SK-N-SH (cell line): ENCODE measurements at regions not wholly inside any gene's neighbourhood (a gene's known extent, or its start where the extent isn't known, plus 50 kb on each side); places are given as distances from the start of the nearest gene placed in this dataset.

Experiments
- CTCF ChIA-PET: fragments of 300-600, 350-600 bp; formaldehyde crosslinking; extraction: SDS; loops from one replicate; lab custom pipeline; 2021; lab: Yijun Ruan, JAX
- POLR2A ChIA-PET: fragments of 350-600 bp; sonication (Branson Sonifier 250); formaldehyde crosslinking; extraction: SDS; loops from one replicate; lab custom pipeline; 2020; ENCODE audit warnings: antibody characterized with exemption, inconsistent platforms; lab: Yijun Ruan, JAX
- DNase-seq: peaks from one replicate; pipeline ENCODE4 v3.0.0; 2012
- H2AFZ ChIP-seq: fragments of 200-600 bp; sonication (generic); 2 replicates; pipeline ENCODE4 v1.8.1; 2016; ENCODE audit warnings: antibody characterized with exemption, mild to moderate bottlenecking, low read depth
- H3F3A ChIP-seq: fragments of 200-600 bp; sonication (generic); replicated peaks from 2 replicates; pipeline ENCODE3; 2016; ENCODE audit warnings: antibody characterized with exemption, mild to moderate bottlenecking; ENCODE audit not compliant: insufficient read depth
- H3K27ac ChIP-seq, 2 experiments: fragments of 200-500 bp in 1 of 2; fragments of 200-600 bp in 1 of 2; sonication (Bioruptor generic) in 1 of 2; sonication (generic), shearing (Covaris generic) in 1 of 2; 2 replicates each; pipeline versions ENCODE4 v1.5.1 to v1.6.1; 2014 to 2016; ENCODE audit warnings: low read depth in 2 of 2, inconsistent platforms in 1 of 2, low read length in 1 of 2, mild to moderate bottlenecking in 1 of 2, mixed read lengths in 1 of 2
- H3K27me3 ChIP-seq: fragments of 200-600 bp; sonication (generic), shearing (Covaris generic); 2 replicates; pipeline ENCODE4 v1.6.1; 2016; ENCODE audit warnings: mixed run types; ENCODE audit not compliant: insufficient read depth
- H3K36me3 ChIP-seq, 2 experiments: fragments of 200-500 bp in 1 of 2; fragments of 200-600 bp in 1 of 2; sonication (Bioruptor generic) in 1 of 2; sonication (generic) in 1 of 2; replicated peaks in 1 of 2; 2 replicates each; pipeline versions ENCODE3 to v1.5.1; 2014 to 2016; ENCODE audit warnings: low read length in 1 of 2, mild to moderate bottlenecking in 1 of 2; ENCODE audit not compliant: insufficient read depth in 2 of 2, control insufficient read depth in 1 of 2
- H3K4me1 ChIP-seq, 2 experiments: fragments of 200-500 bp in 1 of 2; fragments of 200-600 bp in 1 of 2; sonication (Bioruptor generic) in 1 of 2; sonication (generic), shearing (Covaris generic) in 1 of 2; 2 replicates each; pipeline versions ENCODE4 v1.5.1 to v1.6.1; 2014 to 2016; ENCODE audit warnings: low read depth in 1 of 2, low read length in 1 of 2, mixed run types in 1 of 2; ENCODE audit not compliant: insufficient read depth in 2 of 2, control insufficient read depth in 1 of 2
- H3K4me2 ChIP-seq: fragments of 200-600 bp; sonication (generic), shearing (Covaris generic); 2 replicates; pipeline ENCODE4 v1.6.1; 2017; ENCODE audit warnings: mixed run types
- H3K4me3 ChIP-seq, 2 experiments: fragments of 200-500 bp in 1 of 2; fragments of 200-600 bp in 1 of 2; sonication (Bioruptor generic) in 1 of 2; sonication (generic), shearing (Covaris generic) in 1 of 2; 2 replicates each; pipeline versions ENCODE4 v1.5.1 to v1.8.1; 2014 to 2016; ENCODE audit warnings: low read depth in 2 of 2, inconsistent platforms in 1 of 2, low read length in 1 of 2, mild to moderate bottlenecking in 1 of 2, mixed read lengths in 1 of 2, moderate library complexity in 1 of 2
- H3K79me2 ChIP-seq: fragments of 200-600 bp; sonication (generic); 2 replicates; pipeline ENCODE4 v1.8.1; 2017; ENCODE audit warnings: mild to moderate bottlenecking; ENCODE audit not compliant: insufficient read depth
- H3K9ac ChIP-seq: fragments of 200-600 bp; sonication (generic); 2 replicates; pipeline ENCODE4 v1.6.1; 2017; ENCODE audit warnings: mixed run types
- H3K9me2 ChIP-seq: fragments of 200-600 bp; sonication (generic); 2 replicates; pipeline ENCODE4 v1.6.1; 2017; ENCODE audit warnings: mixed run types
- H3K9me3 ChIP-seq: fragments of 200-600 bp; sonication (generic); 2 replicates; pipeline ENCODE4 v1.6.1; 2017; ENCODE audit warnings: mixed run types, mild to moderate bottlenecking, moderate library complexity
- H4K20me1 ChIP-seq: fragments of 200-600 bp; sonication (generic); 2 replicates; pipeline ENCODE4 v1.6.1; 2017; ENCODE audit warnings: mild to moderate bottlenecking, mixed run types; ENCODE audit not compliant: insufficient read depth
- CHD2 ChIP-seq: fragments of 150-350 bp; IDR thresholded peaks from 2 replicates; pipeline ENCODE4 v1.6.1; 2018; ENCODE audit warnings: low read length; ENCODE audit not compliant: partially characterized antibody
- EZH2phosphoT487 ChIP-seq: fragments of 200-600 bp; sonication (generic); IDR thresholded peaks from 2 replicates; pipeline ENCODE4 v1.6.1; 2017; ENCODE audit warnings: low read depth, mixed run types, mild to moderate bottlenecking, antibody characterized with exemption, moderate library complexity, borderline replicate concordance
- FOSL2 ChIP-seq: IDR thresholded peaks from 2 replicates; pipeline ENCODE4 v1.4.0; 2012; ENCODE audit warnings: low read depth, mild to moderate bottlenecking, moderate library complexity, borderline replicate concordance
- FOXJ3 ChIP-seq: sonication (generic); formaldehyde crosslinking; IDR thresholded peaks from 2 replicates; pipeline ENCODE4 v1.5.1; 2020; ENCODE audit warnings: mild to moderate bottlenecking, missing genetic modification reagents
- FOXM1 ChIP-seq: IDR thresholded peaks from 2 replicates; pipeline ENCODE4 v1.4.0; 2012; ENCODE audit warnings: low read depth, mild to moderate bottlenecking
- GABPA ChIP-seq: IDR thresholded peaks from 2 replicates; pipeline ENCODE4 v1.4.0; 2012; ENCODE audit warnings: low read depth, mild to moderate bottlenecking
- JUND ChIP-seq: IDR thresholded peaks from 2 replicates; pipeline ENCODE4 v1.4.0; 2012
- MEF2A ChIP-seq: IDR thresholded peaks from 2 replicates; pipeline ENCODE4 v1.4.0; 2012; ENCODE audit warnings: low read depth, borderline replicate concordance
- MXI1 ChIP-seq: IDR thresholded peaks from 2 replicates; pipeline ENCODE4 v1.6.1; 2012; ENCODE audit warnings: mild to moderate bottlenecking, low read depth, low read length, improper control_type of control experiment
- NFIC ChIP-seq: IDR thresholded peaks from 2 replicates; pipeline ENCODE4 v1.4.0; 2012; ENCODE audit warnings: borderline replicate concordance
- NRF1 ChIP-seq: IDR thresholded peaks from 2 replicates; pipeline ENCODE4 v1.6.1; 2012; ENCODE audit warnings: low read depth, mild to moderate bottlenecking, low read length
- RAD21 ChIP-seq: IDR thresholded peaks from 2 replicates; pipeline ENCODE4 v1.6.1; 2012; ENCODE audit warnings: mild to moderate bottlenecking, low read length
- RFX5 ChIP-seq: IDR thresholded peaks from 2 replicates; pipeline ENCODE4 v1.6.1; 2012; ENCODE audit warnings: mild to moderate bottlenecking, improper control_type of control experiment, low read length
- TCF12 ChIP-seq: IDR thresholded peaks from 2 replicates; pipeline ENCODE4 v1.4.0; 2012
- TEAD4 ChIP-seq: IDR thresholded peaks from 2 replicates; pipeline ENCODE4 v1.4.0; 2012; ENCODE audit warnings: mild to moderate bottlenecking, borderline replicate concordance; ENCODE audit not compliant: insufficient read depth
- USF2 ChIP-seq: fragments of 150-350 bp; IDR thresholded peaks from 2 replicates; pipeline ENCODE4 v1.6.1; 2017; ENCODE audit warnings: antibody characterized with exemption, low read length, low read depth, borderline replicate concordance
- WGBS: methylation state at CpG from one replicate; pipeline ENCODE4 v1.1.6; 2017; ENCODE audit warnings: low lambda C conversion rate; 5-methylcytosine and 5-hydroxymethylcytosine counted together
- TF ChIP-seq, protein P1 (sequence below): IDR thresholded peaks from 2 replicates; pipeline ENCODE4 v1.4.0; 2012; ENCODE audit warnings: low read depth, borderline replicate concordance
- TF ChIP-seq, protein P2 (sequence below): IDR thresholded peaks from 2 replicates; pipeline ENCODE4; 2012
- TF ChIP-seq, protein P3 (sequence below): IDR thresholded peaks from 2 replicates; pipeline ENCODE4 v1.4.0; 2012; ENCODE audit warnings: low read depth, borderline replicate concordance
- TF ChIP-seq, protein P4 (sequence below): IDR thresholded peaks from 2 replicates; pipeline ENCODE4 v1.6.1; 2012; ENCODE audit warnings: mild to moderate bottlenecking, low read depth, low read length, moderate library complexity

DNA sequence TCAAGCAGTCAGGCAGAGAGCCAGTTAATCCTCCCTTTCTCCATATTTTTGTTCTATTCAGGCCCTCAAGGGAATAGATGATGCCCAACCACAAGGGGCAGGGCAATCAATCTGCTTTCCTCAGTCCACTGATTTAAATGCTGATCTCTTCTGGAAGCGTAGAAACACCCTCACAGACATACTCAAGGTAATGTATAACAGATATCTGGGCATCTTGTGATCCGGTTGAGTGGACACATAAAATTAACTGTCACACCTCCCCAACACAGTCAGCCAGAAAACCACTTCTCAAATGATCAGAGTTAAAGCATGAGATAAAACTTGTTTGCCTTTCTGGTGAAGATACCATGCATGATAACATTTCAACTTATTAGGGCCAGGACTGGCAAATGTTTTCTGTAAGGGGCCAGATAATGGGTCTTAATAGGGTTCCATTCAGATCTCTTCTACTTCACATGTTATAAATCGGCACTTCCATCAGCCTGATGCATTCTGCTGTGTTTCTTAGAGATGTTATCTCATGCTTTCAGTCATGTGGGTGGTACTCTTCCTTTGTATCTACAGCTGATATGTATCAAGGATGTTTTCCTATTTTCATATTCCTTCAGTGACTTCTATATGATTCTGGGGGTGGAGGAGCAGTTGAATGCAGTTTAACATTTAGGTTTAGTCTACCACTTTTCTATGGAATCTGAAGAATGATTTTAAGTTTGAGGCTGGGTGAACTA, 58.9 kb upstream of the CNTLN start (continued):
- TF ChIP-seq, protein P1, sequence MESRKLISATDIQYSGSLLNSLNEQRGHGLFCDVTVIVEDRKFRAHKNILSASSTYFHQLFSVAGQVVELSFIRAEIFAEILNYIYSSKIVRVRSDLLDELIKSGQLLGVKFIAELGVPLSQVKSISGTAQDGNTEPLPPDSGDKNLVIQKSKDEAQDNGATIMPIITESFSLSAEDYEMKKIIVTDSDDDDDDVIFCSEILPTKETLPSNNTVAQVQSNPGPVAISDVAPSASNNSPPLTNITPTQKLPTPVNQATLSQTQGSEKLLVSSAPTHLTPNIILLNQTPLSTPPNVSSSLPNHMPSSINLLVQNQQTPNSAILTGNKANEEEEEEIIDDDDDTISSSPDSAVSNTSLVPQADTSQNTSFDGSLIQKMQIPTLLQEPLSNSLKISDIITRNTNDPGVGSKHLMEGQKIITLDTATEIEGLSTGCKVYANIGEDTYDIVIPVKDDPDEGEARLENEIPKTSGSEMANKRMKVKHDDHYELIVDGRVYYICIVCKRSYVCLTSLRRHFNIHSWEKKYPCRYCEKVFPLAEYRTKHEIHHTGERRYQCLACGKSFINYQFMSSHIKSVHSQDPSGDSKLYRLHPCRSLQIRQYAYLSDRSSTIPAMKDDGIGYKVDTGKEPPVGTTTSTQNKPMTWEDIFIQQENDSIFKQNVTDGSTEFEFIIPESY = no peak
- no peak for TF ChIP-seq NFIC
- TF ChIP-seq, protein P2, sequence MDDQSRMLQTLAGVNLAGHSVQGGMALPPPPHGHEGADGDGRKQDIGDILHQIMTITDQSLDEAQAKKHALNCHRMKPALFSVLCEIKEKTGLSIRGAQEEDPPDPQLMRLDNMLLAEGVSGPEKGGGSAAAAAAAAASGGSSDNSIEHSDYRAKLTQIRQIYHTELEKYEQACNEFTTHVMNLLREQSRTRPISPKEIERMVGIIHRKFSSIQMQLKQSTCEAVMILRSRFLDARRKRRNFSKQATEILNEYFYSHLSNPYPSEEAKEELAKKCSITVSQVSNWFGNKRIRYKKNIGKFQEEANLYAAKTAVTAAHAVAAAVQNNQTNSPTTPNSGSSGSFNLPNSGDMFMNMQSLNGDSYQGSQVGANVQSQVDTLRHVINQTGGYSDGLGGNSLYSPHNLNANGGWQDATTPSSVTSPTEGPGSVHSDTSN = no peak; the same call in 1 of the 2 replicates
- TF ChIP-seq, protein P3, sequence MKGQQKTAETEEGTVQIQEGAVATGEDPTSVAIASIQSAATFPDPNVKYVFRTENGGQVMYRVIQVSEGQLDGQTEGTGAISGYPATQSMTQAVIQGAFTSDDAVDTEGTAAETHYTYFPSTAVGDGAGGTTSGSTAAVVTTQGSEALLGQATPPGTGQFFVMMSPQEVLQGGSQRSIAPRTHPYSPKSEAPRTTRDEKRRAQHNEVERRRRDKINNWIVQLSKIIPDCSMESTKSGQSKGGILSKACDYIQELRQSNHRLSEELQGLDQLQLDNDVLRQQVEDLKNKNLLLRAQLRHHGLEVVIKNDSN = no peak
- TF ChIP-seq FOXJ3 (CRISPR knock-in tag) = 0 out of 2 replicates have a peak, but pooled peaks have one; percentile 65

- H3K9me2 ChIP-seq = no peaks in the 10 kb centered on the region
- no peaks in the 10 kb centered on the region for H3F3A ChIP-seq
- WGBS = 77% methylated on average over 4 of the region's 4 CpGs
- H4K20me1 ChIP-seq = no peaks in the 10 kb centered on the region
- DNase-seq = no peak
- no peaks in the 10 kb centered on the region for H3K79me2 ChIP-seq
- TF ChIP-seq JUND (no peak), EZH2phosphoT487 (no peak), GABPA (no peak), FOSL2 (no peak), MXI1 (no peak), USF2 (no peak), FOXM1 (no peak), CHD2 (no peak), TCF12 (no peak), NRF1 (no peak), RFX5 (no peak), FOXJ3 (CRISPR knock-in tag) (no peak), MEF2A (no peak), RAD21 (no peak), TEAD4 (no peak)
- TF ChIP-seq, protein P4, sequence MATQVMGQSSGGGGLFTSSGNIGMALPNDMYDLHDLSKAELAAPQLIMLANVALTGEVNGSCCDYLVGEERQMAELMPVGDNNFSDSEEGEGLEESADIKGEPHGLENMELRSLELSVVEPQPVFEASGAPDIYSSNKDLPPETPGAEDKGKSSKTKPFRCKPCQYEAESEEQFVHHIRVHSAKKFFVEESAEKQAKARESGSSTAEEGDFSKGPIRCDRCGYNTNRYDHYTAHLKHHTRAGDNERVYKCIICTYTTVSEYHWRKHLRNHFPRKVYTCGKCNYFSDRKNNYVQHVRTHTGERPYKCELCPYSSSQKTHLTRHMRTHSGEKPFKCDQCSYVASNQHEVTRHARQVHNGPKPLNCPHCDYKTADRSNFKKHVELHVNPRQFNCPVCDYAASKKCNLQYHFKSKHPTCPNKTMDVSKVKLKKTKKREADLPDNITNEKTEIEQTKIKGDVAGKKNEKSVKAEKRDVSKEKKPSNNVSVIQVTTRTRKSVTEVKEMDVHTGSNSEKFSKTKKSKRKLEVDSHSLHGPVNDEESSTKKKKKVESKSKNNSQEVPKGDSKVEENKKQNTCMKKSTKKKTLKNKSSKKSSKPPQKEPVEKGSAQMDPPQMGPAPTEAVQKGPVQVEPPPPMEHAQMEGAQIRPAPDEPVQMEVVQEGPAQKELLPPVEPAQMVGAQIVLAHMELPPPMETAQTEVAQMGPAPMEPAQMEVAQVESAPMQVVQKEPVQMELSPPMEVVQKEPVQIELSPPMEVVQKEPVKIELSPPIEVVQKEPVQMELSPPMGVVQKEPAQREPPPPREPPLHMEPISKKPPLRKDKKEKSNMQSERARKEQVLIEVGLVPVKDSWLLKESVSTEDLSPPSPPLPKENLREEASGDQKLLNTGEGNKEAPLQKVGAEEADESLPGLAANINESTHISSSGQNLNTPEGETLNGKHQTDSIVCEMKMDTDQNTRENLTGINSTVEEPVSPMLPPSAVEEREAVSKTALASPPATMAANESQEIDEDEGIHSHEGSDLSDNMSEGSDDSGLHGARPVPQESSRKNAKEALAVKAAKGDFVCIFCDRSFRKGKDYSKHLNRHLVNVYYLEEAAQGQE = no peak
- no peaks in the 10 kb centered on the region for H3K9me3 ChIP-seq
- no peak overlapping the region for H3K9ac ChIP-seq
- POLR2A ChIA-PET = no interaction called here
- H3K4me2 ChIP-seq = no peak overlapping the region
- CTCF ChIA-PET = interaction anchor here (1.4 kb wide), 1 partner anchor 12 kb away, joined by 5 read pairs; no protein-coding TSS in a partner anchor
- peaks cover 0 to 4% of the 10 kb centered on the region in 2 experiments; a peak in 2 of 4 replicates for H3K4me1 ChIP-seq
- H3K4me3 ChIP-seq = no peak overlapping the region
- H3K36me3 ChIP-seq = no peaks in the 10 kb centered on the region
- no peaks in the 10 kb centered on the region for H3K27me3 ChIP-seq
- peak overlapping the region; percentile 3 to 68; a peak in 2 of 4 replicates for H3K27ac ChIP-seq
- H2AFZ ChIP-seq = peak overlapping the region; percentile 46; the same call in 1 of the 2 replicates
Observed at GRCh38 chr9:17075146-17075757, 59.6 kb upstream of the CNTLN start.
